IMR-90 (cell line): ENCODE measurements at regions not wholly inside any gene's neighbourhood (a gene's known extent, or its start where the extent isn't known, plus 50 kb on each side); places are given as distances from the start of the nearest gene placed in this dataset.

ENCODE experiments used
- ATAC-seq: fragments of 200-7000 bp; cut with Tn5 transposase; 2 replicates; pipeline ENCODE4 v1.9.1; 2020; ENCODE audit warnings: low read depth, mild to moderate bottlenecking, moderate library complexity
- BruUV-seq: library from RNA; stranded (reverse); fragments of 400-500 nt; replicated peaks from 2 replicates; lab custom pipeline; 2021; lab: Mats Ljungman, UMichigan
- CTCF ChIA-PET: fragments of 300-600 bp; formaldehyde crosslinking; extraction: SDS; loops from one replicate; lab custom pipeline; 2021; ENCODE audit warnings: antibody characterized with exemption; lab: Yijun Ruan, JAX
- POLR2A ChIA-PET: fragments of 300-600 bp; sonication (Branson Sonifier 250); formaldehyde crosslinking; loops from one replicate; lab custom pipeline; 2022; ENCODE audit warnings: antibody characterized with exemption; ENCODE audit not compliant: unreplicated experiment; lab: Charles Lee
- DNase-seq: peaks from one replicate; pipeline ENCODE4 v3.0.0; 2013
- H2AFZ ChIP-seq: replicated peaks from 2 replicates; pipeline ENCODE3; 2013; ENCODE audit warnings: low read length, mild to moderate bottlenecking; ENCODE audit not compliant: poor library complexity
- H2AK5ac ChIP-seq: 2 replicates; pipeline ENCODE4 v1.6.1; 2013; ENCODE audit warnings: low read depth, low read length, inconsistent platforms
- H2AK9ac ChIP-seq: replicated peaks from 2 replicates; pipeline ENCODE3; 2013; ENCODE audit warnings: mild to moderate bottlenecking, low read depth, low read length, moderate library complexity; ENCODE audit not compliant: poor library complexity
- H2BK120ac ChIP-seq: 2 replicates; pipeline ENCODE4 v1.6.1; 2013; ENCODE audit warnings: low read depth, low read length, inconsistent platforms
- H2BK15ac ChIP-seq: 3 replicates; pipeline ENCODE4 v1.6.1; 2013; ENCODE audit warnings: low read depth, low read length, inconsistent platforms
- H2BK20ac ChIP-seq: 2 replicates; pipeline ENCODE4 v1.6.1; 2013; ENCODE audit warnings: low read depth, mild to moderate bottlenecking, inconsistent platforms, low read length, moderate library complexity
- H2BK5ac ChIP-seq: 2 replicates; pipeline ENCODE4 v1.6.1; 2013; ENCODE audit warnings: mild to moderate bottlenecking, low read depth, low read length, inconsistent platforms; ENCODE audit not compliant: poor library complexity, severe bottlenecking
- H3K14ac ChIP-seq: replicated peaks from 2 replicates; pipeline ENCODE4 v1.6.1; 2013; ENCODE audit warnings: low read depth, low read length, inconsistent platforms
- H3K18ac ChIP-seq: 2 replicates; pipeline ENCODE4 v1.6.1; 2013; ENCODE audit warnings: low read depth, low read length, control low read depth
- H3K23ac ChIP-seq: 2 replicates; pipeline ENCODE4 v1.6.1; 2013; ENCODE audit warnings: low read depth, low read length, inconsistent platforms
- H3K27ac ChIP-seq: 2 replicates; pipeline ENCODE4 v1.5.1; 2013; ENCODE audit warnings: mild to moderate bottlenecking, control low read depth, low read length; ENCODE audit not compliant: insufficient read depth
- H3K27me3 ChIP-seq: 2 replicates; pipeline ENCODE4 v1.6.1; 2013; ENCODE audit warnings: low read length; ENCODE audit not compliant: control insufficient read depth, insufficient read depth
- H3K36me3 ChIP-seq: 2 replicates; pipeline ENCODE4 v1.6.1; 2013; ENCODE audit warnings: low read length, mixed read lengths; ENCODE audit not compliant: control insufficient read depth, insufficient read depth
- H3K4ac ChIP-seq: 2 replicates; pipeline ENCODE4 v1.6.1; 2013; ENCODE audit warnings: low read depth, low read length, inconsistent platforms
- H3K4me1 ChIP-seq: 2 replicates; pipeline ENCODE4 v1.6.1; 2013; ENCODE audit warnings: low read length, mixed read lengths; ENCODE audit not compliant: control insufficient read depth, insufficient read depth
- H3K4me2 ChIP-seq: 2 replicates; pipeline ENCODE4 v1.6.1; 2013; ENCODE audit warnings: low read depth, mild to moderate bottlenecking, control low read depth, low read length, moderate library complexity
- H3K4me3 ChIP-seq: 2 replicates; pipeline ENCODE4 v1.5.1; 2013; ENCODE audit warnings: low read depth, mild to moderate bottlenecking, control low read depth, low read length, moderate library complexity; ENCODE audit not compliant: insufficient read depth
- H3K56ac ChIP-seq: 2 replicates; pipeline ENCODE4 v1.6.1; 2013; ENCODE audit warnings: low read length, inconsistent platforms; ENCODE audit not compliant: insufficient read depth; ENCODE audit errors: extremely low read depth
- H3K79me1 ChIP-seq, 2 experiments: 2 replicates each; pipeline ENCODE4 v1.6.1; 2013; ENCODE audit warnings: low read length in 2 of 2, inconsistent platforms in 1 of 2, low read depth in 1 of 2
- H3K9ac ChIP-seq: 2 replicates; pipeline ENCODE4 v1.6.1; 2013; ENCODE audit warnings: low read depth, low read length, control low read depth
- H3K9me1 ChIP-seq: 2 replicates; pipeline ENCODE4 v1.6.1; 2013; ENCODE audit warnings: low read length, inconsistent platforms; ENCODE audit not compliant: insufficient read depth
- H3K9me3 ChIP-seq: 2 replicates; pipeline ENCODE4 v1.6.1; 2013; ENCODE audit warnings: low read length; ENCODE audit not compliant: control insufficient read depth, insufficient read depth
- H4K20me1 ChIP-seq: 2 replicates; pipeline ENCODE4 v1.6.1; 2013; ENCODE audit warnings: low read length, inconsistent platforms; ENCODE audit not compliant: insufficient read depth
- H4K5ac ChIP-seq: 2 replicates; pipeline ENCODE4 v1.6.1; 2013; ENCODE audit warnings: mild to moderate bottlenecking, low read depth, low read length, control low read depth
- H4K8ac ChIP-seq, 2 experiments: 2 replicates each; pipeline ENCODE4 v1.6.1; 2013; ENCODE audit warnings: low read depth in 2 of 2, low read length in 2 of 2, control low read depth in 1 of 2, inconsistent platforms in 1 of 2
- H4K91ac ChIP-seq: 2 replicates; pipeline ENCODE4 v1.6.1; 2013; ENCODE audit warnings: low read depth, low read length, inconsistent platforms; ENCODE audit not compliant: insufficient read depth
- BHLHE40 ChIP-seq: fragments of 150-350 bp; IDR thresholded peaks from 2 replicates; pipeline ENCODE4 v1.6.1; 2016; ENCODE audit warnings: mild to moderate bottlenecking, low read depth, low read length
- CEBPB ChIP-seq: IDR thresholded peaks from 2 replicates; pipeline ENCODE4 v1.6.1; 2012; ENCODE audit warnings: low read depth, low read length, improper control_type of control experiment
- CHD1 ChIP-seq: IDR thresholded peaks from 2 replicates; pipeline ENCODE4 v1.6.1; 2012; ENCODE audit warnings: low read depth, low read length, improper control_type of control experiment
- CTCF ChIP-seq: conservative IDR thresholded peaks from 2 replicates; pipeline ENCODE4 v1.5.1; 2012; ENCODE audit warnings: mild to moderate bottlenecking, low read depth, low read length, improper control_type of control experiment
- ELK1 ChIP-seq: fragments of 150-350 bp; IDR thresholded peaks from 2 replicates; pipeline ENCODE4 v1.6.1; 2016; ENCODE audit warnings: low read depth, mild to moderate bottlenecking, low read length, moderate library complexity, borderline replicate concordance
- FOS ChIP-seq: fragments of 150-350 bp; IDR thresholded peaks from 2 replicates; pipeline ENCODE4 v1.6.1; 2016; ENCODE audit warnings: low read depth, low read length
- MAFK ChIP-seq: IDR thresholded peaks from 2 replicates; pipeline ENCODE4 v1.6.1; 2012; ENCODE audit warnings: low read depth, low read length, improper control_type of control experiment
- MAZ ChIP-seq: IDR thresholded peaks from 2 replicates; pipeline ENCODE4 v1.6.1; 2012; ENCODE audit warnings: low read depth, mild to moderate bottlenecking, low read length, improper control_type of control experiment, moderate library complexity, borderline replicate concordance
- MXI1 ChIP-seq: IDR thresholded peaks from 2 replicates; pipeline ENCODE4 v1.6.1; 2012; ENCODE audit warnings: low read depth, mild to moderate bottlenecking, low read length, moderate library complexity, borderline replicate concordance
- NFE2L2 ChIP-seq: fragments of 150-350 bp; IDR thresholded peaks from 2 replicates; pipeline ENCODE4 v1.6.1; 2016; ENCODE audit warnings: low read depth, mild to moderate bottlenecking, low read length
- POLR2A ChIP-seq: IDR thresholded peaks from 2 replicates; pipeline ENCODE4 v1.6.1; 2012; ENCODE audit warnings: mild to moderate bottlenecking, low read depth, low read length
- RAD21 ChIP-seq: IDR thresholded peaks from 2 replicates; pipeline ENCODE4 v1.6.1; 2012; ENCODE audit warnings: low read length, improper control_type of control experiment
- RCOR1 ChIP-seq: IDR thresholded peaks from 2 replicates; pipeline ENCODE4 v1.6.1; 2012; ENCODE audit warnings: mild to moderate bottlenecking, low read length, improper control_type of control experiment; ENCODE audit not compliant: insufficient replicate concordance
- RFX5 ChIP-seq: IDR thresholded peaks from 2 replicates; pipeline ENCODE4 v1.8.0; 2012; ENCODE audit warnings: low read depth, mild to moderate bottlenecking, low read length, moderate library complexity
- SMC3 ChIP-seq: fragments of 150-350 bp; IDR thresholded peaks from 2 replicates; pipeline ENCODE4 v1.6.1; 2016; ENCODE audit warnings: low read depth, mild to moderate bottlenecking, antibody characterized with exemption, low read length, moderate library complexity
- WGBS, 2 experiments: methylation state at CpG; one replicate each; pipeline versions ENCODE4 v1.1.5 to v1.1.7; 2013; ENCODE audit warnings: missing lambda C conversion rate in 2 of 2; ENCODE audit not compliant: insufficient read length in 1 of 2; ENCODE audit errors: extremely low coverage in 2 of 2; 5-methylcytosine and 5-hydroxymethylcytosine counted together
- dilution Hi-C: fragments of 300-500 bp; cut with HindIII; formaldehyde crosslinking; loops from one replicate; pipeline ENCODE4 v1.14.3; 2018; ENCODE audit warnings: low sequenced_read_pairs; ENCODE audit not compliant: unreplicated experiment
- in situ Hi-C: fragments of 300-500 bp; cut with MboI; formaldehyde crosslinking; loops from 3 replicates; pipeline ENCODE4 v1.14.3; 2019; ENCODE audit warnings: low sequenced_read_pairs, inconsistent platforms, mixed read lengths
- intact Hi-C: fragments of 100-400 bp; cut with micrococcal nuclease; formaldehyde crosslinking; loops from 2 replicates; pipeline ENCODE4 v1.10.0; 2022
- TF ChIP-seq, protein P1 (sequence below): fragments of 150-350 bp; IDR thresholded peaks from 2 replicates; pipeline ENCODE4 v1.6.1; 2017; ENCODE audit warnings: mild to moderate bottlenecking, antibody characterized with exemption, low read length, low read depth

DNA sequence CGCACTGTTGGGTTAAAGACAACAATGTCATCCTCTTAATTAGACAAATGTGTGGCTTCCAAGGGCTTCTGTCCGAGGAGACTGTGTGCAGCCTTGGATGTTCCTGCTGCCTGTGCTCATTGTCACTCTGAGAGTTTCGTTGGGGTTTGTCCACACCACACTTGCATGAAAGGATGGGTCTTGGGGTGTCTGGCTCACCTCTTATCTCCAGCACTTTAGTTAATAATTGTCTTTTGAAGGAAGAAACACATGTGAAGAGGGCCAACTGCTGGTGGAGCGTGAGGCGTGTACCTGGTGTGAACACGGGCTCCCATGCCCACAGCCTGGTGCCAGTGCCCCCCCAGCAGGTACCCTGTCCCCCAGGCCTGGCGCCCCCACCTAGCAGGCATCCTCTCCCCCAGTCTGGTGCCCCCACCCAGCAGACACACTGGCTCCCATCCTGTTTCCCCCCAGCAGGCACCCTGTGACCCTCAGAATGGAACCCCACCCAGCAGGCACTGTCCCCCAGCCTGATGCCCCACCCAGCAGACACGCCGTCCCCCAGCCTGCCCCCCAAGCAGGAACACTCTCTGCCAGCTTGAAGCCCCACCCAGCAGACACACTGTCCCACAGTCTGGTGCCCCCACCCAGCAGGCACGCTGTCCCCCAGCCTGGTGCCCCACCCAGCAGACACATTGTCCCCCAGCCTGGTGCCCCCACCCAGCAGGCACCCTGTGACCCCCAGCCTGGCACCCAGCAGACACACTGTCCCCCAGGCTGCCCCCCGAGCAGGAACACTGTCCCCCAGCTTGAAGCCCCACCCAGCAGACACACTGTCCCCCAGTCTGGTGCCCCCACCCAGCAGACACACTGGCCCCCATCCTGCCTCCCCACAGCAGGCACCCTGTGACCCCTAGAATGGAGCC is 96.3 kb upstream of the TMEM18 start:
- Histone ChIP-seq H3K27ac (no peak overlapping the region), H3K4ac (no peak overlapping the region), H2BK5ac (no peak overlapping the region), H4K20me1 (no peaks in the 10 kb centered on the region), H3K9me1 (no peaks in the 10 kb centered on the region), H3K9me3 (peaks cover 29% of the 10 kb centered on the region), H3K4me3 (no peak overlapping the region), H2BK15ac (no peak overlapping the region), H3K9ac (no peak overlapping the region), H3K56ac (no peak overlapping the region), H3K27me3 (no peaks in the 10 kb centered on the region), H3K18ac (no peak overlapping the region), H3K23ac (no peak overlapping the region), H4K91ac (no peak overlapping the region), H2AK5ac (no peak overlapping the region), H4K5ac (no peak overlapping the region), H3K36me3 (no peaks in the 10 kb centered on the region), H2AFZ (no peak overlapping the region), H2BK20ac (no peak overlapping the region), H4K8ac (no peak overlapping the region), H3K14ac (no peak overlapping the region), H3K4me1 (no peaks in the 10 kb centered on the region), H2BK120ac (no peak overlapping the region), H3K79me1 (no peaks in the 10 kb centered on the region), H2AK9ac (no peak overlapping the region), H3K4me2 (no peak overlapping the region)
- dilution Hi-C loops (no loop called here), in situ Hi-C loops (no loop called here), intact Hi-C loops (no loop called here)
- no peak for DNase-seq
- no peak for TF ChIP-seq RCOR1
- no peak for TF ChIP-seq CEBPB
- no peak for TF ChIP-seq FOS
- no peak for TF ChIP-seq MXI1
- no peak for TF ChIP-seq NFE2L2
- TF ChIP-seq, protein P1, sequence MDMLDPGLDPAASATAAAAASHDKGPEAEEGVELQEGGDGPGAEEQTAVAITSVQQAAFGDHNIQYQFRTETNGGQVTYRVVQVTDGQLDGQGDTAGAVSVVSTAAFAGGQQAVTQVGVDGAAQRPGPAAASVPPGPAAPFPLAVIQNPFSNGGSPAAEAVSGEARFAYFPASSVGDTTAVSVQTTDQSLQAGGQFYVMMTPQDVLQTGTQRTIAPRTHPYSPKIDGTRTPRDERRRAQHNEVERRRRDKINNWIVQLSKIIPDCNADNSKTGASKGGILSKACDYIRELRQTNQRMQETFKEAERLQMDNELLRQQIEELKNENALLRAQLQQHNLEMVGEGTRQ: no peak
- TF ChIP-seq POLR2A: no peak
- no peak for TF ChIP-seq SMC3
- no peak for TF ChIP-seq MAZ
- no peak for TF ChIP-seq BHLHE40
- TF ChIP-seq RFX5: no peak
- no peak for TF ChIP-seq ELK1
- TF ChIP-seq CTCF: no peak
- no peak for TF ChIP-seq RAD21
- no peak for TF ChIP-seq MAFK
- no peak for TF ChIP-seq CHD1
- ChIA-PET POLR2A (no interaction called here), CTCF (no interaction called here)
- no CpG with 5 or more reads among the region's 11 CpGs for WGBS, 2 experiments
- BruUV-seq: no TSS peak
- ATAC-seq: no peak
